HG02973 (cell line): ENCODE measurements at regions not wholly inside any gene's neighbourhood (a gene's known extent, or its start where the extent isn't known, plus 50 kb on each side); places are given as distances from the start of the nearest gene placed in this dataset.

Experiments
- ATAC-seq: cut with Tn5 transposase; IDR thresholded peaks from one replicate; pipeline ENCODE4 v1.9.1; 2021; ENCODE audit warnings: moderate library complexity; ENCODE audit not compliant: unreplicated experiment

DNA sequence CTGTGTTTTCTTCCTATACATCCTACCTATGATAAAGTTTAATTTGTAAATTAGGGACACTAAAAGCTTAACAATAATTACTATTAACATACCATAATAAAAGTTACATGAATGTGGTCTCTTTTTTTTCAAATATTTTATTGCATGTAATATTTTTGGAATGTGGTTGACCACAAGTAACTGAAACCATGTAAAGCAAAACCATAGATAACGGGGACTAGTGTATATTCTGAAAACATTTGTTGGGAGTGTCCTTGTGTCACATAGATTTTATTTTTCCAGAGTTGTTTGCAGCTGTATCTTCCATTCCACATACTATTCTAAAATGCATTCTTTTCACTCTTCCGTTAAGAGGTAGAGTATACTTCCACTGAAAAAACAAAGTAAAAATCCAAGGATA lies 200.4 kb downstream of the KIF18A start:
- ATAC-seq, result no peak

DNA sequence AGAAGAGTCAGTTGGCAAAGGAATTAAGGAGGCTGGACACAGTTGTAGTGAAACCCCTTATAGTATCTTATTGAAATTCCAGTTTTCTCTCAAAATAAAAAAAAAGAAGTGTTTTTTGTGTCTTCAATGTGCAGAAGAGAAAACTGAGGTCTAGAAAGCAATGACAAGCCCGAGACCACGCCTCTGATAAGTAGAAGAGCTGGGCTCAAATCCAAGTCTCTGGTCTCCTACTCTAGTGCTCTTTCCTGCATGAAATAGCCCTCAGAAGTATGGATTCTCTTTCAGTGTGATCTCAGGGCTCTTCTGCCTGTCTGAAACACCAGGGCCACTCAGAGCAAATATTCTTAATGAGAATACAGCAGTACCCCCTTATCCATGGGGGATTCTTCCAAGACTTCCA lies 200.9 kb downstream of the KIF18A start:
- no peak for ATAC-seq

- ATAC-seq, result no peak
These were observed 203.4 kb downstream of the KIF18A start for GRCh38 chr11:27904358-27905055.

DNA sequence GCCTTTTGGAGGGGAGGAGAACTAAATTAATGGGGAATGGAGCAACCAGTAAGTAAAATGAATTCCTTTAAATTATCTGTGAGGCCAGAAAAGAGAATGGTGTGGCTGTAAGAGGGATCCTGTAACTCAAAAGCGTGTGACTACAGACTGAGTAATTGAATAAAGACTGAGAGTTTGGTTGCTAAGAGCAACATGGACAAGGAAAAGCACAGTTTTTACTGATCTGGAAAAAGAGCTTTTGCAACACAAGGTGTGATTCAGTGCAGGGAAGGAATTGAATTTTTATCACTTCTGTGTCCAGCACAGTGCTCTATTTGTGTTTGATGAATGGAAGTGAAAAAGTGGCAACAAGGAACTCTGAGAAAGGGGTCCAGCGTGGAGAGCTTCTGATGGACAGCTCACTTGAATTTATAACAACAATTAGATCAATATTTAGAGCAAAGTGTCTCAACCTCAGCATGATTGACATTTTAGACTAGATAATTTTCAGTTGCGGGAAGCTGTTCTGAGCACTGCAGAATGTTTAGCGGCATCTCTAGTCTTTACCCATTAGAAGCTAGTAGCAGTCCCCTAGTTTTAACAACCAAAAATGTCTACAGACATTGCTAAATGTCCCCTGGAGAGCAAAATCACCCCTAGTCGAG lies 202.8 kb upstream of the BDNF start:
- ATAC-seq, result no peak

DNA sequence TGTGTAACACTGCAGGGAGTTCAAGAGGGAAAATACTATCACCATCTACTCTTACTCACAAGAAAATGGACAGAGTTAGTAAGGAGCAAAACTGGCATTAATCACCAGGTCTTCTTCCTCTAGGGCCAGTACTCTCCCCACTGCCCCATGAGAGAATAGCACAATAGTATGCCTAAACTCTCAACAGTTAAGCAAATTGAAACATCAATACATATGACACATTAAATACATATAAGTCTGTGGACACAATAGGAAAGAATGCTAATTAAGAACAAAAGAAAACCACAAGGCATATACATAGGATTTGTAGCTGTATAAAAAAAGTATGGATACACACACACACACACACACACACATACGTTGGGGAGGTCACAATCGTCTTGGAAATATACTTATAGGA lies 197.9 kb upstream of the BDNF start:
- ATAC-seq, result no peak

- no peak for ATAC-seq
These were observed 195.8 kb upstream of the BDNF start for GRCh38 chr11:27896096-27896495.

DNA sequence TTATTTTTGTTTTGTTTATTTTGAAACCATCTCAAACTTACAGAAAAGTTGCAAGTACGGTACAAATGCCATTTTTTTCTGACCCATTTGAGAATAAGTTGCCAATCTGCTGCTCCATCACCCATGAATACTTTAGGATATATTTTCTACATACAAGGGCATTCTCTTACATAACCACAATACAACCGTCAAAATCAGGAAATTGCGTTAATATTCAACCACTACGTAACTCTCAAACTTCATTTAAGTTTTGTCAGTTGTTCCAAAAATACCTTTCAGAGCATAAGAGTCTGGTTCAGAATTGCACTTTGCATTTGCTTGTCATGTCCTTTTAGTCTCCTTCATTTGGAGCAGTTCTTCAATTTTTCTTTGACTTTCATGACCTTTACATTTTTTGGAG lies 194.3 kb upstream of the BDNF start:
- no peak for ATAC-seq

DNA sequence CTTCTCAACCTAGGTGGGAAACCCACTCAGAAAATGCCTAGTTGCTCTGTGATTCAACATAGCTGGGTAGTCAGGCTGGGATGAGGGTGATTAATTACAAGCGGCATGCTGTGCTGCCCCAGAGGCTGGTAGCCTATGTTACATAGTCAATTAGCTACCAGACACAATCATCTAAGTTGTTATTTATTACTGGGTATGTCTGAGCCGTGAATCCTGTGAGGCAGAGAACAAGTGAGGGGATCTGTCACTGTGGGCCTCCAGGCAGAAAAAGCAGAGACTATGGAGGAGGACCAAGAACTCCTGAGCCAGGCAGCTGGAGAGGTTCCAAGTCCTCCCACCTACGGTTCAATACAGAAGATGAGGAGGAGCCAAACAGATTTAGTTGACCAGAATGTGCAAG lies 186.6 kb upstream of the BDNF start:
- ATAC-seq, result no peak

GRCh38 chr11:27882066-27882697 lies 181.9 kb upstream of the BDNF start:
- no peak for ATAC-seq

GRCh38 chr11:27875831-27876775 lies 175.8 kb upstream of the BDNF start:
- no peak for ATAC-seq

DNA sequence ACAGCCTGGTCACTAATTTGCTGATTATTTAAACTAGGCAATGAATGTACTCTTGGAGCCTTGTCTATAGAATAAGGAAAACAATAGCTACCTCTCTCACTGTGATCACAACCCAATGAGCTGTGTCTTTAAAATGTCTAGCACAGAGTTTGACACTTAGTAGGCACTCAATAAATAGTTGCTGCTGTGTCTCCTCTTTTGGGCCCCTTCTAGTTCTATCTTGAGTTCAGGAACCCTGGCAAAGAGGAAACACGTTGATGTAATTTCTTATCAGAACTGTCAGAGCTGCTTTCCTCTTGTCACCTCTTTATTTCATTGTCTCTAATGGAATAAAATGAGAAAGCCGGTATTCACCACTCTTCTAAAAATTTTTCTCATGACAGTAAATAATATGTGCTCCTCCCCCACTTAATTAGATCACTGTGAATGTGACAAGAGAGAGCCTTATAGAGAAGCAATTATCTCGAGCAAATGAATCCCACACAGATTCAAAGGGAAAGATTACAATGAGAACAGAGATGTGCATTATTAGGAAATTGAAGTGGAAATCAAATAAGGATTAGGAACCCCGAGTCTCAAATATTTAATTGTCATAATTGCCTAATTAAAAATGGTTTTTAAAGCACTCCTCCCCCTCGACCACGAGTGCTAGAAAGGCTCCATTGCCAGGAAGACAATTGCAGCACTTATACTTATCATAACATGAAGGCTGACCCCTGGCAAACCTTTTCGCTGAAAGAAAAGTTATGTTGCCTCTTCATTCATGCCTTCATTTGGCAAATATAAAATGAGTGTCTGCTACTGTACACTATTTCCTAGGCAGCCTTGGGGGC lies 175.0 kb upstream of the BDNF start:
- no peak for ATAC-seq

DNA sequence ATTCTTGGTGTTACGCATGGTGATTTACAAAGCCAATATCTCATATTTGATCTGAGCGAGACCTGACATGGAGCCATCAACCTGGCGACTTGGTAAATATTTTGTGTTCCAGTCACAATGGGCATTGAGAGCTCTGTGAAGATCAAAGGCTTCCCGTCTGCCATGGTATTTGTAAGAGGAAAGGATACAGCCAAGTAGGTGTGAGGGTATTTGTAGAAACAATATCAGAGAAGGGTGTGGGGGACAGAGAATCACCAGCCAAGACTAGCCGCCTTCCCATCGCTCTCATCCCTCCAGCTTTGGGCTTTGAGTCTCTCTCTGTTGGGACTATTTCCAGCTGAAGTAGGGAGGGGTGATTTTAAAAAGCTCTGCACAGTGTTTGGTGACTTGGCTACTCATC lies 173.4 kb upstream of the BDNF start:
- ATAC-seq, result no peak

DNA sequence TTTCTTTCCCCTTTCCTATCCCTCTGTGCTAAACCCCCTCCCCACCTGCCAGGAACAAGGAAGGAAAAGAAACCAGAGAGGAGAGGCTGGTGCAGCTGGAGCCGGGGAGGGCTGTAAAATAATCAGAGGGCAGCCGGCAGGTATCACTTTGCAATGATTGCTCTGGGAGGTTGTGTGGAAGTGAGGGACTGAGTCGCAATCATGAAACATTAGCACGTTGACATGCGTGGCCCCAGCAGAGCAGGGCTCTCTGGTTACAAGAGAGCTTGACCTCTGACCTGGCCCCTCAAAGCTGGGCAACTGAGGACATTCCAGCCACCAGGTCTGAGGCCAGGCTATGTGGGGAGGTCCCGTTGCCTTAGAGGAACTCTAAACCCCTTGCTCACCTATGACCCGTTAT lies 170.8 kb upstream of the BDNF start:
- no peak for ATAC-seq

- no peak for ATAC-seq
These were observed 169.4 kb upstream of the BDNF start for GRCh38 chr11:27869701-27870100.

GRCh38 chr11:27868709-27869108 lies 168.5 kb upstream of the BDNF start:
- ATAC-seq, result no peak

GRCh38 chr11:27868226-27868625 lies 168.0 kb upstream of the BDNF start:
- no peak for ATAC-seq

- ATAC-seq, result no peak
These were observed 164.8 kb upstream of the BDNF start for GRCh38 chr11:27865105-27865504.

- no peak for ATAC-seq
These were observed 164.4 kb upstream of the BDNF start for GRCh38 chr11:27864611-27865010.

- ATAC-seq, result no peak
These were observed 163.8 kb upstream of the BDNF start for GRCh38 chr11:27864091-27864491.

DNA sequence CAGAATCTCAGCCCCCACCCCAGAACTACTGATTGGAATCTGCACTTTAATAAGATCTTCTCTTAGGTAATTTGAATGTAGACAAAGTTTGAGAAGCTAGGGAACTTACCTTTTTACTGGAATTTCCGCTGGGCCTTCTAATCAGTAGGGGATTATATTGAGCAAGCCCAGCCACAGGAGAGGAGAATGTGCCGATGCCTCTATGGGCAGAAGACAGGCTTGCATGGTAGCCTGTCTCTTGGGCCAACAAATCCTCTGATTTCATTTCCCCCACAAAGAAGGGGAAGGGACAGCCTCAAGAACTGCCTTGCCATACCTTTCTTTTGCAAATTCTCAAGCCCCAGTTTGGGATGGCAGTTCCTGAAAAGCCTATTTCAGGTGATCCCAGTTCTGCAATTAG lies 163.4 kb upstream of the BDNF start:
- no peak for ATAC-seq
